C4-2B (cell line): ENCODE measurements at regions not wholly inside any gene's neighbourhood (a gene's known extent, or its start where the extent isn't known, plus 50 kb on each side); places are given as distances from the start of the nearest gene placed in this dataset.

Experiments
- ZFX ChIP-seq: fragments of 450-650 bp; IDR thresholded peaks from 2 replicates; pipeline ENCODE4 v1.6.1; 2017
- TF ChIP-seq, protein P1 (sequence below): fragments of 450-650 bp; conservative IDR thresholded peaks from 2 replicates; pipeline ENCODE4 v1.5.1; 2017; ENCODE audit warnings: mild to moderate bottlenecking

DNA sequence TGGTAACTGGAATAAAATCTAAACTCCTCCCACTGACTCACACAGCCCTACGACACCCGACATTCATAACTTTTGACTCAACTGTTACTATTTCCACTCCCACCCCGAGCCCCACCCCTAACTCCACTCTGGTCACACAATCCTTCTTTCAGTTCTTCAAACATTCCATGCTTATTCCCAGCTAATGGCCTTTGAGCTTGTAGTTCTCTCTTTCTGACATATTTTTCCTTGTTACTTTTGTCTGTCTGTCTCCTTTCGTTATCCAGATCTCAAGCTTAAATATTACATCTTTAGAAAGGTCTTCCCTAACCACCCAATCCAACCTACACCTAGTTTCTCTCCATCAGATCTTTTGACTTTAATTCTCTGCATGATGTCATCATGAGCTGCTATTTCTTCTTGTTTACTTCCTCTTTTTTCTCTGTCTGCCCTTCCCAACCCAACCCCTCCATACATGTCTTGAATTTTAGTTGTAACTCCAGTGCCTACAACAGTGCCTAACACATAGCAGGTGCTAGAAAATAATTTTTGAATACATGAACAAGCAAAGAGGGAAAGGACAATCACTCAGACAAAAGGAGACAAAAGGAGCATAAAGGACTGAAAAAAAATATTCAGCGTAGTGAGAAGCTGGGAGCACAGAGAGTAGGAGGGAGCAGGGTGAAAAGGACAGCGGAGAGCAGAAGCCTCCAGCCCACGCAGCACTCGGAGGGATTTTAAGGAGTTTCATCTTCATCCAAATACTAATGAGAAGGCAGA is 65.2 kb upstream of the SMIM36 start:
- no peak for TF ChIP-seq ZFX
- TF ChIP-seq, protein P1, sequence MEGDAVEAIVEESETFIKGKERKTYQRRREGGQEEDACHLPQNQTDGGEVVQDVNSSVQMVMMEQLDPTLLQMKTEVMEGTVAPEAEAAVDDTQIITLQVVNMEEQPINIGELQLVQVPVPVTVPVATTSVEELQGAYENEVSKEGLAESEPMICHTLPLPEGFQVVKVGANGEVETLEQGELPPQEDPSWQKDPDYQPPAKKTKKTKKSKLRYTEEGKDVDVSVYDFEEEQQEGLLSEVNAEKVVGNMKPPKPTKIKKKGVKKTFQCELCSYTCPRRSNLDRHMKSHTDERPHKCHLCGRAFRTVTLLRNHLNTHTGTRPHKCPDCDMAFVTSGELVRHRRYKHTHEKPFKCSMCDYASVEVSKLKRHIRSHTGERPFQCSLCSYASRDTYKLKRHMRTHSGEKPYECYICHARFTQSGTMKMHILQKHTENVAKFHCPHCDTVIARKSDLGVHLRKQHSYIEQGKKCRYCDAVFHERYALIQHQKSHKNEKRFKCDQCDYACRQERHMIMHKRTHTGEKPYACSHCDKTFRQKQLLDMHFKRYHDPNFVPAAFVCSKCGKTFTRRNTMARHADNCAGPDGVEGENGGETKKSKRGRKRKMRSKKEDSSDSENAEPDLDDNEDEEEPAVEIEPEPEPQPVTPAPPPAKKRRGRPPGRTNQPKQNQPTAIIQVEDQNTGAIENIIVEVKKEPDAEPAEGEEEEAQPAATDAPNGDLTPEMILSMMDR = no peak
